SJSA1 (cell line): ENCODE measurements at regions not wholly inside any gene's neighbourhood (a gene's known extent, or its start where the extent isn't known, plus 50 kb on each side); places are given as distances from the start of the nearest gene placed in this dataset.

Source experiments
- DNase-seq, 2 experiments: peaks; one replicate each; pipeline ENCODE4 v3.0.0-alpha.2; 2015 to 2020; ENCODE audit warnings: low spot score in 2 of 2, low read depth in 1 of 2
- H3K27ac ChIP-seq: fragments of 250-450 bp; sonication (Bioruptor Pico); 2 replicates; pipeline ENCODE4 v1.5.1; 2020; ENCODE audit warnings: mild to moderate bottlenecking, moderate library complexity
- H3K27me3 ChIP-seq: fragments of 250-450 bp; sonication (Bioruptor Pico); replicated peaks from 2 replicates; pipeline ENCODE4 v1.5.1; 2020; ENCODE audit warnings: mild to moderate bottlenecking, moderate library complexity
- H3K36me3 ChIP-seq: fragments of 250-450 bp; sonication (Bioruptor Pico); 2 replicates; pipeline ENCODE4 v1.5.1; 2020; ENCODE audit warnings: mild to moderate bottlenecking
- H3K4me1 ChIP-seq: fragments of 250-450 bp; sonication (Bioruptor Pico); replicated peaks from 2 replicates; pipeline ENCODE4 v1.6.1; 2021; ENCODE audit warnings: mild to moderate bottlenecking
- H3K4me3 ChIP-seq: fragments of 250-450 bp; sonication (Bioruptor Pico); 2 replicates; pipeline ENCODE4 v1.5.1; 2020; ENCODE audit warnings: mild to moderate bottlenecking
- H3K9me3 ChIP-seq: fragments of 250-450 bp; sonication (Bioruptor Pico); replicated peaks from 2 replicates; pipeline ENCODE4 v1.5.1; 2020; ENCODE audit warnings: mild to moderate bottlenecking

GRCh38 chr11:95571718-95572260 is 217.8 kb downstream of the FAM76B start:
- no peaks in the 10 kb centered on the region for H3K27me3 ChIP-seq
- H3K9me3 ChIP-seq = no peaks in the 10 kb centered on the region
- DNase-seq = no peak
- H3K36me3 ChIP-seq = no peaks in the 10 kb centered on the region
- no peak overlapping the region for H3K4me3 ChIP-seq
- no peak overlapping the region for H3K27ac ChIP-seq
- no peaks in the 10 kb centered on the region for H3K4me1 ChIP-seq

GRCh38 chr11:95570845-95571244 is 218.7 kb downstream of the FAM76B start:
- no peak overlapping the region for H3K27ac ChIP-seq
- no peak for DNase-seq
- H3K9me3 ChIP-seq = no peaks in the 10 kb centered on the region
- no peak overlapping the region for H3K4me3 ChIP-seq
- H3K36me3 ChIP-seq = no peaks in the 10 kb centered on the region
- H3K27me3 ChIP-seq = no peaks in the 10 kb centered on the region
- H3K4me1 ChIP-seq = no peaks in the 10 kb centered on the region

- Histone ChIP-seq H3K4me3 (no peak overlapping the region), H3K27me3 (no peaks in the 10 kb centered on the region), H3K9me3 (no peaks in the 10 kb centered on the region), H3K4me1 (no peaks in the 10 kb centered on the region), H3K27ac (no peak overlapping the region), H3K36me3 (no peaks in the 10 kb centered on the region)
- DNase-seq = no peak
Observed at GRCh38 chr11:95569207-95569606, 220.4 kb downstream of the FAM76B start.

GRCh38 chr11:95568281-95568680 is 221.3 kb downstream of the FAM76B start:
- no peak for DNase-seq
- H3K27ac ChIP-seq = no peak overlapping the region
- H3K4me3 ChIP-seq = no peak overlapping the region
- H3K4me1 ChIP-seq = no peaks in the 10 kb centered on the region
- H3K36me3 ChIP-seq = no peaks in the 10 kb centered on the region
- H3K27me3 ChIP-seq = no peaks in the 10 kb centered on the region
- H3K9me3 ChIP-seq = no peaks in the 10 kb centered on the region

- H3K27ac ChIP-seq = no peak overlapping the region
Observed at GRCh38 chr11:95567685-95568084, 221.9 kb downstream of the FAM76B start.

GRCh38 chr11:95566211-95566610 is 223.4 kb downstream of the FAM76B start:
- Histone ChIP-seq H3K9me3 (no peaks in the 10 kb centered on the region), H3K27me3 (no peaks in the 10 kb centered on the region), H3K36me3 (no peaks in the 10 kb centered on the region), H3K27ac (no peak overlapping the region), H3K4me3 (no peak overlapping the region), H3K4me1 (no peaks in the 10 kb centered on the region)
- no peak for DNase-seq

More at GRCh38 chr11:95567685-95568084, 221.9 kb downstream of the FAM76B start:
- Histone ChIP-seq H3K9me3 (no peaks in the 10 kb centered on the region), H3K4me1 (no peaks in the 10 kb centered on the region), H3K27me3 (no peaks in the 10 kb centered on the region), H3K36me3 (no peaks in the 10 kb centered on the region), H3K4me3 (no peak overlapping the region)
- DNase-seq = no peak

GRCh38 chr11:95565724-95566141 is 223.8 kb downstream of the FAM76B start:
- H3K27me3 ChIP-seq = no peaks in the 10 kb centered on the region
- no peaks in the 10 kb centered on the region for H3K4me1 ChIP-seq
- DNase-seq = no peak
- no peaks in the 10 kb centered on the region for H3K9me3 ChIP-seq
- H3K36me3 ChIP-seq = no peaks in the 10 kb centered on the region
- H3K4me3 ChIP-seq = no peak overlapping the region
- H3K27ac ChIP-seq = no peak overlapping the region

GRCh38 chr11:95563859-95564258 is 225.7 kb downstream of the FAM76B start:
- Histone ChIP-seq H3K9me3 (no peaks in the 10 kb centered on the region), H3K4me1 (no peaks in the 10 kb centered on the region), H3K4me3 (no peak overlapping the region), H3K27ac (no peak overlapping the region), H3K27me3 (no peaks in the 10 kb centered on the region), H3K36me3 (no peaks in the 10 kb centered on the region)
- no peak for DNase-seq

- H3K27ac ChIP-seq = no peak overlapping the region
- H3K27me3 ChIP-seq = no peaks in the 10 kb centered on the region
- no peak for DNase-seq
- no peaks in the 10 kb centered on the region for H3K9me3 ChIP-seq
- no peaks in the 10 kb centered on the region for H3K4me1 ChIP-seq
- no peaks in the 10 kb centered on the region for H3K36me3 ChIP-seq
- H3K4me3 ChIP-seq = no peak overlapping the region
Observed at GRCh38 chr11:95563173-95563572, 226.4 kb downstream of the FAM76B start.

GRCh38 chr11:95562196-95562921 is 227.2 kb downstream of the FAM76B start:
- no peak overlapping the region for H3K27ac ChIP-seq
- no peak overlapping the region for H3K4me3 ChIP-seq
- H3K36me3 ChIP-seq = no peaks in the 10 kb centered on the region
- no peaks in the 10 kb centered on the region for H3K27me3 ChIP-seq
- H3K4me1 ChIP-seq = no peaks in the 10 kb centered on the region
- no peak for DNase-seq
- H3K9me3 ChIP-seq = no peaks in the 10 kb centered on the region

- no peaks in the 10 kb centered on the region for H3K9me3 ChIP-seq
- no peaks in the 10 kb centered on the region for H3K36me3 ChIP-seq
- H3K4me1 ChIP-seq = peaks cover 4% of the 10 kb centered on the region; the same call in 1 of the 2 replicates
- no peak for DNase-seq
- no peaks in the 10 kb centered on the region for H3K27me3 ChIP-seq
- no peak overlapping the region for H3K27ac ChIP-seq
- H3K4me3 ChIP-seq = no peak overlapping the region
Observed at GRCh38 chr11:95559899-95560298, 229.7 kb downstream of the FAM76B start.

GRCh38 chr11:95557376-95557775 is 232.2 kb downstream of the FAM76B start:
- Histone ChIP-seq H3K9me3 (no peaks in the 10 kb centered on the region), H3K27me3 (no peaks in the 10 kb centered on the region), H3K36me3 (no peaks in the 10 kb centered on the region), H3K4me1 (peaks cover 4% of the 10 kb centered on the region; the same call in 1 of the 2 replicates), H3K27ac (no peak overlapping the region), H3K4me3 (no peak overlapping the region)
- DNase-seq = no peak

GRCh38 chr11:95556342-95557163 is 233.0 kb downstream of the FAM76B start:
- H3K9me3 ChIP-seq = no peaks in the 10 kb centered on the region
- no peaks in the 10 kb centered on the region for H3K27me3 ChIP-seq
- peak in 1 of 2 experiments; percentile 30 for DNase-seq
- no peak overlapping the region for H3K4me3 ChIP-seq
- H3K27ac ChIP-seq = peak overlapping the region; percentile 50; the same call in 1 of the 2 replicates
- H3K4me1 ChIP-seq = peaks cover 4% of the 10 kb centered on the region; the same call in 1 of the 2 replicates
- no peaks in the 10 kb centered on the region for H3K36me3 ChIP-seq

GRCh38 chr11:95556011-95556341 is 233.6 kb downstream of the FAM76B start:
- Histone ChIP-seq H3K27ac (peak overlapping the region; percentile 50; the same call in 1 of the 2 replicates), H3K4me3 (no peak overlapping the region), H3K4me1 (peaks cover 4% of the 10 kb centered on the region; the same call in 1 of the 2 replicates), H3K27me3 (no peaks in the 10 kb centered on the region), H3K36me3 (no peaks in the 10 kb centered on the region), H3K9me3 (no peaks in the 10 kb centered on the region)
- DNase-seq = peak in 1 of 2 experiments; percentile 5
